A172 (cell line): ENCODE measurements at regions not wholly inside any gene's neighbourhood (a gene's known extent, or its start where the extent isn't known, plus 50 kb on each side); places are given as distances from the start of the nearest gene placed in this dataset.
"Not testable (repeated sequence)": the region's sequence is repeated elsewhere in the genome, so short reads cannot be mapped to it uniquely, and the experiment has no call there.

Experiments used
- DNase-seq: peaks from one replicate; pipeline ENCODE4 v3.0.0-alpha.2; 2015; ENCODE audit warnings: low spot score

- no peak for DNase-seq
Observed at GRCh38 chr4:32686123-32686522, 1966.0 kb downstream of the PCDH7 start.

- DNase-seq, result peak; percentile 25
Observed at GRCh38 chr4:32689518-32689917, 1969.3 kb downstream of the PCDH7 start.

GRCh38 chr4:32697281-32697814 lies 1977.2 kb downstream of the PCDH7 start:
- DNase-seq, result no peak

GRCh38 chr4:32700838-32701237 lies 1980.7 kb downstream of the PCDH7 start:
- DNase-seq, result no peak

GRCh38 chr4:32706893-32707292 lies 1986.7 kb downstream of the PCDH7 start:
- DNase-seq, result no peak

GRCh38 chr4:32716090-32716620 lies 1996.0 kb downstream of the PCDH7 start:
- DNase-seq, result not testable (repeated sequence)

- no peak for DNase-seq
Observed at GRCh38 chr4:32735856-32736590, 2015.9 kb downstream of the PCDH7 start.

- DNase-seq, result no peak
Observed at GRCh38 chr4:32744211-32744610, 2024.0 kb downstream of the PCDH7 start.

- no peak for DNase-seq
Observed at GRCh38 chr4:32745351-32745750, 2025.2 kb downstream of the PCDH7 start.

GRCh38 chr4:32748061-32748460 lies 2027.9 kb downstream of the PCDH7 start:
- DNase-seq, result no peak

GRCh38 chr4:32748498-32748897 lies 2028.3 kb downstream of the PCDH7 start:
- no peak for DNase-seq

- no peak for DNase-seq
Observed at GRCh38 chr4:32752962-32753361, 2032.8 kb downstream of the PCDH7 start.

- no peak for DNase-seq
Observed at GRCh38 chr4:32768664-32769389, 2048.7 kb downstream of the PCDH7 start.

GRCh38 chr4:32771491-32771890 lies 2051.3 kb downstream of the PCDH7 start:
- no peak for DNase-seq

- peak; percentile 19 for DNase-seq
Observed at GRCh38 chr4:32775049-32775448, 2054.9 kb downstream of the PCDH7 start.

GRCh38 chr4:32776435-32777203 lies 2056.4 kb downstream of the PCDH7 start:
- DNase-seq, result no peak

GRCh38 chr4:32778025-32778424 lies 2057.9 kb downstream of the PCDH7 start:
- DNase-seq, result no peak

GRCh38 chr4:32778938-32779337 lies 2058.8 kb downstream of the PCDH7 start:
- no peak for DNase-seq

GRCh38 chr4:32789026-32789608 lies 2068.9 kb downstream of the PCDH7 start:
- DNase-seq, result peak; percentile 11

- DNase-seq, result no peak
Observed at GRCh38 chr4:32790803-32791202, 2070.6 kb downstream of the PCDH7 start.

GRCh38 chr4:32798471-32799159 lies 2078.4 kb downstream of the PCDH7 start:
- no peak for DNase-seq
